Retina (tissue), 1 donor: ENCODE measurements at regions not wholly inside any gene's neighbourhood (a gene's known extent, or its start where the extent isn't known, plus 50 kb on each side); places are given as distances from the start of the nearest gene placed in this dataset.

Source experiments
- DNase-seq: peaks from one replicate; pipeline ENCODE4 v3.0.0-alpha.2; 2016

- DNase-seq = no peak
Measured at GRCh38 chr15:62378772-62379498, 213.8 kb upstream of the C2CD4B start.

- no peak for DNase-seq
Measured at GRCh38 chr15:62380011-62380410, 214.9 kb upstream of the C2CD4B start.

GRCh38 chr15:62382046-62382445 lies 217.0 kb upstream of the C2CD4B start:
- DNase-seq = no peak

GRCh38 chr15:62389885-62390790 lies 225.1 kb upstream of the C2CD4B start, which contains the start of gene TLN2:
Gene TLN2 (plus strand): TSS chr15:62390550.
- DNase-seq = peak; percentile 91

- DNase-seq = peak; percentile 86
Measured at GRCh38 chr15:62390791-62391640, 225.9 kb upstream of the C2CD4B start.

GRCh38 chr15:62391641-62392262 lies 226.7 kb upstream of the C2CD4B start:
- peak; percentile 85 for DNase-seq

GRCh38 chr15:62392376-62392775 lies 227.3 kb upstream of the C2CD4B start:
- DNase-seq = peak; percentile 50

GRCh38 chr15:62393196-62393595 lies 228.1 kb upstream of the C2CD4B start:
- DNase-seq = no peak

- DNase-seq = no peak
Measured at GRCh38 chr15:62394079-62394478, 229.0 kb upstream of the C2CD4B start.

- DNase-seq = no peak
Measured at GRCh38 chr15:62400778-62401177, 235.7 kb upstream of the C2CD4B start.

- no peak for DNase-seq
Measured at GRCh38 chr15:62402687-62403086, 237.6 kb upstream of the C2CD4B start.

- DNase-seq = no peak
Measured at GRCh38 chr15:62403164-62403809, 238.2 kb upstream of the C2CD4B start.

- no peak for DNase-seq
Measured at GRCh38 chr15:62404194-62404985, 239.3 kb upstream of the C2CD4B start.

- no peak for DNase-seq
Measured at GRCh38 chr15:62406305-62406891, 241.3 kb upstream of the C2CD4B start.

GRCh38 chr15:62407216-62407615 lies 242.1 kb upstream of the C2CD4B start:
- no peak for DNase-seq

- no peak for DNase-seq
Measured at GRCh38 chr15:62407962-62408361, 242.9 kb upstream of the C2CD4B start.

- no peak for DNase-seq
Measured at GRCh38 chr15:62409466-62409865, 244.4 kb upstream of the C2CD4B start.

GRCh38 chr15:62412686-62413085 lies 247.6 kb upstream of the C2CD4B start:
- no peak for DNase-seq

- DNase-seq = no peak
Measured at GRCh38 chr15:62413153-62413552, 248.1 kb upstream of the C2CD4B start.

GRCh38 chr15:62413786-62414185 lies 248.7 kb upstream of the C2CD4B start:
- no peak for DNase-seq

- DNase-seq = no peak
Measured at GRCh38 chr15:62415498-62415897, 250.4 kb upstream of the C2CD4B start.
